Gastroesophageal sphincter (tissue), 3 donors: ENCODE measurements at regions not wholly inside any gene's neighbourhood (a gene's known extent, or its start where the extent isn't known, plus 50 kb on each side); places are given as distances from the start of the nearest gene placed in this dataset.

Source experiments
- EP300 ChIP-seq: sonication (generic); formaldehyde crosslinking; IDR thresholded peaks from one replicate; pipeline ENCODE4 v1.6.1; 2017; ENCODE audit warnings: antibody characterized with exemption, mild to moderate bottlenecking
- POLR2A ChIP-seq, 2 donors: fragments of 450-650 bp; IDR thresholded peaks; one replicate each; pipeline ENCODE4 v1.6.1; 2017; ENCODE audit warnings: antibody characterized with exemption in 2 of 2, mild to moderate bottlenecking in 2 of 2, moderate library complexity in 1 of 2
- TF ChIP-seq, protein P1 (sequence below), 4 experiments: fragments of 200-600 bp in 2 of 4; fragments of 450-650 bp in 2 of 4; sonication (generic) in 1 of 4; IDR thresholded peaks; one replicate each; pipeline ENCODE4 v1.5.1; 2017 to 2019; ENCODE audit warnings: antibody characterized with exemption in 4 of 4, mild to moderate bottlenecking in 2 of 4, moderate library complexity in 2 of 4

- TF ChIP-seq, protein P1, sequence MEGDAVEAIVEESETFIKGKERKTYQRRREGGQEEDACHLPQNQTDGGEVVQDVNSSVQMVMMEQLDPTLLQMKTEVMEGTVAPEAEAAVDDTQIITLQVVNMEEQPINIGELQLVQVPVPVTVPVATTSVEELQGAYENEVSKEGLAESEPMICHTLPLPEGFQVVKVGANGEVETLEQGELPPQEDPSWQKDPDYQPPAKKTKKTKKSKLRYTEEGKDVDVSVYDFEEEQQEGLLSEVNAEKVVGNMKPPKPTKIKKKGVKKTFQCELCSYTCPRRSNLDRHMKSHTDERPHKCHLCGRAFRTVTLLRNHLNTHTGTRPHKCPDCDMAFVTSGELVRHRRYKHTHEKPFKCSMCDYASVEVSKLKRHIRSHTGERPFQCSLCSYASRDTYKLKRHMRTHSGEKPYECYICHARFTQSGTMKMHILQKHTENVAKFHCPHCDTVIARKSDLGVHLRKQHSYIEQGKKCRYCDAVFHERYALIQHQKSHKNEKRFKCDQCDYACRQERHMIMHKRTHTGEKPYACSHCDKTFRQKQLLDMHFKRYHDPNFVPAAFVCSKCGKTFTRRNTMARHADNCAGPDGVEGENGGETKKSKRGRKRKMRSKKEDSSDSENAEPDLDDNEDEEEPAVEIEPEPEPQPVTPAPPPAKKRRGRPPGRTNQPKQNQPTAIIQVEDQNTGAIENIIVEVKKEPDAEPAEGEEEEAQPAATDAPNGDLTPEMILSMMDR (IDR thresholded peaks at IDR 0.05) = no peak
- TF ChIP-seq EP300 (no peak), POLR2A (IDR thresholded peaks at IDR 0.05) (no peak)
Observed at GRCh38 chr15:97688886-97689285, 271.6 kb upstream of the ARRDC4 start.
